DMS153 (cell line): ENCODE measurements at regions not wholly inside any gene's neighbourhood (a gene's known extent, or its start where the extent isn't known, plus 50 kb on each side); places are given as distances from the start of the nearest gene placed in this dataset.

Source experiments
- DNase-seq: peaks from one replicate; lab custom pipeline; 2025; lab: John Stamatoyannopoulos, UW

DNA sequence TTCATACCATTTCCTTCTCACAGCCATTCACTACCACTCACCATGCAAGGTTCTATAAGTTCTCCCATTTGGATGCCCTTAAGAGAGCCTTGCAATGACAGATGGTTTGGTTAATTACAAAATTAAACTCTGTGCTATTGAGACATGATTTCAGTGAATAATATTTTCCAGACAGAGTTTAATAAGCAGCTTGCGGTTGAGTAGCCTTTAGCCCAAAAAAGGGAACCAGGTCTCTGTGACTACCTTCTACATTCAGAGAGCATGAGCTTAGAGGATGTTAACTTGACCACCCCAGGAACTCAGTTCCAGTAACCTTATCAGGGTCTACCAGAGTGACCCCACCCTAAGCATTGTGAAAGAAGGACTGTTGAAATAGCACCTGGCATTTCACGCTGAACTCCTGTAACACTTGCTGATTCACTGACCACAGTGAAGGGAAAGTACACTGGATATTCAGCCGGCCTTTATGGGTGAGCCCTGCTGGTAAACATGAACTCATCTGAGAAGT is 1173.1 kb upstream of the ZEB2 start:
- DNase-seq, result no peak

DNA sequence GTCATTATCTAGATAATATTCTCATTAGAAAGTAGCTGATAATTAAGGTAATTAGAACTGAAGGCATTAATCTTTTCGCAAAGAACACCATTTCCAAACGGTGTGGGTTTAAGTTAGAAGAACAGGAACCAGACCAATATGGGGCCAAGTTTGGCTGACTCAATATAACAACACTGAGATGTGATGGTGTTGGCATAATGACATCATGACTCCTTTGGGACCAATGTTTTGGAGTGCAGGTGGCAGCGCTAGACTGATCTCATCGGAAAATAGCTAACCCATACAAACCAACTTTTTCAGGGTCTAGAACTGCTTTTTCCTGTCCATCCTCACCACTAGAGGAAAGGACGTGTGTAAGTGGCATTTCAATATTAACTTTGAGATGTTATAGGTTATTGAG is 1171.7 kb upstream of the ZEB2 start:
- no peak for DNase-seq

DNA sequence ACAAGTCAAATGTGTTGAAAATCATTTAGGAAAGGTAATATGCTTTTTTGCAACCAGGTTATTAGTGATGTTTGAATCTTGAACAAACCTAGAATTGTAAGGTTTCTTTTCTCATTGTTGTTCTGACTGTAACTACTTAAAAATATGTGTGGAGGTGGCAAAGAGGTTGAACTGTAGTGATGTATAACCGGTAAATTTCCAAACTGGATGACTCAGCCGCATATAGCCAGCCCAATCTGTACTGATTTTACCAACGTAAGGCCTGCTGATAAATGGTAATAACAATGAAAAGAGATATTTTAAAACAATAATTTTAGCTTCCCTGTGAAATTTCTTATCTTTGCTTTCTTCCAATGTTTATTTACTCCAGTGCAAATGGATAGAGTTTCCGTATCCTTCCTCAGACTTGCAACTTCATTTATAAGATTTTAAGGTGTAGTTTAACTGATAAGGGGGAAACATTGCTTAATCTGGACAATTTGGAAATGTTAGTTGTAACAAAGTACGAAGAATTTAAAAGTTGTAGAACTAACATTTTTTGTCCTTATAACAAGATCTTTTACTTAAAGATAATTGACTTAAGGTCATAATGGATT is 1170.4 kb upstream of the ZEB2 start:
- DNase-seq, result no peak

DNA sequence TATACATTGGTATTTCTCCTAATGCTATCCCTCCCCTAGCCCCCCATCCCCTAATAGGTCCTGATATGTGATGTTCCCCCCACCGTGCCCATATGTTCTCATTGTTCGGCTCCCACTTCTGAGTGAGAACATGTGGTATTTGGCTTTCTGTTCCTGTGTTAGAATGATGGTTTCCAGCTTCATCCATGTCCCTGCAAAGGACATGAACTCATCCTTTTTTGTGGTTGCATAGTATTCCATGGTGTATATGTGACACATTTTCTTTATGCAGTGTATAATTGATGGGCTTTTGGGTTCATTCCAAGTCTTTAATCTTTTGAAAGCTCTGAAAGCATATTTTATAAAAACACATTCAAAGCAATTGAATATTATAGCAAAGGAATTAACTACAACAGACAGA is 1169.4 kb upstream of the ZEB2 start:
- DNase-seq, result no peak

DNA sequence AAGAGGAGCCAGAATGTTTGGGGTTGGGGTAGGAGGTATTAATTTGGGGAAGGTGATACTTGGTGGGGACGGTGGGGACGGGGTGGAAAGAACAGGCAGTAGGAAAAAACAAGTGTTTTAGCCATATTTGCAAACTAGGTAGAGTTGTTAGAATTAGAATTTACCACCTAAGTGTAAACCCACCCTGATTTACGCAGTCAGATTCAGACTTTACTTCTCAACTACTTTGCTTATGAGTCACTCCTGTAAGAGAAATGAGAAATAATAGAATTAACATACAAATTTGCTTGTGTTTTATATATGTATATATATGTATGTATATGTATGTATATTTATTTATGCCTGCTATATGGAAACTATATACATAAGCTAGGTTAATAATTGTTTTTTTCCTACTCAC is 1168.2 kb upstream of the ZEB2 start:
- DNase-seq, result no peak

DNA sequence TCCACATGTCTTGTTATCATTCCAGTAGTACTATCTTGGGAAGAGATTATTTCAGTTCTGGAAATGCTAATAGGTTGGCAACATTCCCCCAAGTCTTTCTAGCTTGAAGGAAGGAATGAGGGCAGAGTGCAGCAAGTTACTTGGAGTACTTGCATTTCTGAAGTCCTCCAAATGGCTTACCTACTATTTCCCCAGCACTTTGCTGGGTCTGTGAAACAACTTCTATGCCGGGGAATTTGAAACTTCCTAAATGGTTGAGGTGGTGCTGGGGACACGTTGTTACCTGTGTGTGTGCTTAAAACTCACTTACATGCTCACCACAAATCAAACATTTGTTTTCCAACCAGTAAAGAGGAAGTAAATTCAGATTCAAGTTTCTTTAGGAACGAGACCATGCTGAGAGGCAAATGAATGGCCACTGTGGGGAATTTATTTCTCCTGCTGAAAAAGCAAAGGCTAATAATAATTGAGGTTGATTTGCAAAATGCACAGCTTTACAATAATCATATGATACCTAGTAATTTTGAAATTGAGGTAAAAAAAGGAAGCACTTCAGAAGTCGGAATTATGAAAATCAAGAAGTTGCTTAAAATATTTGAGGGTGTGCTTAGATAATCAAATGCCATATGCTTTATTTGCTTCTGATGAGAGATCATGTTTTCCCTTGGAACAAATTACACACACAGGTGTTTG is 1167.7 kb upstream of the ZEB2 start:
- DNase-seq, result no peak

DNA sequence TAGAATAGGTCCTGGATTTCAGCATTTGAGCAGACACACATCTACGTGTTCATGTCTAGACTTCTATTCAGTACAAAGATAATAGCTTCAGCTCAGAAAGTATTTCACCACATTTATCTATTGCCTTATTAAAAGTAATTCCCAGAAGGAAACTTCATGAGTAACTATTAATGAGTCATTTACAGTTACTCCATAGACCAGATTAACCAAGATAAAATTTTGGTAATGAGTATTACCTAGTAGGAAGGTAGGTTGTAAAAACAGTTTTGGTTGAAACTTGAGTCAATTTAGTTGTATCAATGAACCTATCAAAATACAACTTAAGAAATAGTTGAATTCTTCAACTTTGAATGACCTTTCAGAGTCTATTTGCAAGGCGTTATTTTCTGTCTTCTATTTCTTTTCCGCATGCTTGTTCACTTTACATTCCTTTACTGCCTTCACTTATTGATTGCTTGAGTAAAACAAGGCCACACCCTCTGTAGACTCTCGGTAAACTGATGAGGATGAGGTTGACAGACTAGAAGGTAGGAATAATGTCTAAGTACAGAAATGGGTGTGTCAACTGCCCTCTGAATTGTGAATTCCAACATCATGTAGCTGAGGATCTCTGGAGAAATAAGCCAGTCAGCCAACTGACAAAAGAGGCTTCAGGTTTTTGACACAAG is 1165.6 kb upstream of the ZEB2 start:
- DNase-seq, result no peak

DNA sequence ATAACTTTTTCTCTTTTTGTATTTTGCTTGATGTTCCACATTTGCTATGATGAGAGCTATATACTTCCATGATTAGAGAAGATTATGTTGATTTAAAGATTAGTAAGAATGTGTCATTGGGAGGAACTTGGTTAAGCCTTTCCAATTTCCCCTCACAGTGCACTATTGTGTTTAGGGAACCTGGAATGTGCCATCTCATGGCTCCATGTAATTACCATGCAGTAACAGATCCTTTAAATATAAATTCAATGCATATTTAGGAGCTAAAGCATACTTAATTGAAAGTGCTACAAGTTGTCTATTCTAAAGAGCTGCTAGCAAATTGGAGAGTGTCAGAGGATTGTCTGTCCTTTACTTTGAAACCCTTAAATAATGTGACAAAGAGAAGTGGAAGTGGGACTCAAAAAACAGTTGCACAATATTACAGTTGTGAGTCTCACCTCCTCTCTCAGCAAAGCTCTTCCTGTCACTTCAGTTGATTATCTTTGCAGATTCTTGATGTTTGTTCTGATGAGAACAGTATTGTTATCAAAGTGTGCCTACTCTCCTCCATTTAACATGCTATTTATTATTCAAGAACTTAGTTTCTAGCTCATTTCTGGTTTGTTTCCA is 1162.7 kb upstream of the ZEB2 start:
- DNase-seq, result no peak

DNA sequence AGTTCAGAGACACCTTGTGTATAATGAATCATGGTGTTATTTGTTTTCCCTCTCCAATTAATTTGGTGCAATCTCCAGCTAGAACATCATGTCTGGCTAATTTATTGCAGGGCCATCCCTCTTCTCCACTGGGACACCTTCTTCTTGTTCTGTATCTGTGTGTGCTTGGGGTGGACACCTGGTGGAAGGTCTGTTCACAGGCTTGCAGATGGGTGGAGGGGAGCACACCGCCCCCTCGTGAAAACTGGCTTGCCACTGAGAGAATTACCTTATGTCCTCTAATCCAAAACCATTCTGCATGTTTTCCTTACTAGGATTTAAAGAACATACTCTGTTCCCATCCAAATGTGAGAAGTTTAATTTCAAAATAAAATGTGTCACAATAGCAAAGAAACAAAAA is 1160.4 kb upstream of the ZEB2 start:
- no peak for DNase-seq

DNA sequence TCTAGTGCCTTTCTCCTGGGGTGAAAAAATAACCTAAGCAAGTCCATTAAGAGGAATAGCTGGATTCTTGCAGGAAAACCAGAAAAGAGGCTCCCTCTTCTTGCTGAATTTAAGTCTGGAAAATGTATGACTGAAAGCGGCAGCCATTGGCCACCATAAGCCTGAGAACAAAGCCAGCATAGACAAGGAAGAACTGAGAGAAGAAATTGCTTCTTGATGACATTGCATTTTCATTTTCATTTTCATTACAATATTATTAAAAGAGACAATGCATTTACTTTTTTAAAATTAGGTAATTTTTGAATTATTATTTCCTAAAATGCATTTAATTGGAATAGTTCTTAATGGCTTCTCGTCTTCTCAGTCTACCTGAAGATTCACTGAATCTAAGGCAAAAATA is 1157.5 kb upstream of the ZEB2 start:
- DNase-seq, result no peak

DNA sequence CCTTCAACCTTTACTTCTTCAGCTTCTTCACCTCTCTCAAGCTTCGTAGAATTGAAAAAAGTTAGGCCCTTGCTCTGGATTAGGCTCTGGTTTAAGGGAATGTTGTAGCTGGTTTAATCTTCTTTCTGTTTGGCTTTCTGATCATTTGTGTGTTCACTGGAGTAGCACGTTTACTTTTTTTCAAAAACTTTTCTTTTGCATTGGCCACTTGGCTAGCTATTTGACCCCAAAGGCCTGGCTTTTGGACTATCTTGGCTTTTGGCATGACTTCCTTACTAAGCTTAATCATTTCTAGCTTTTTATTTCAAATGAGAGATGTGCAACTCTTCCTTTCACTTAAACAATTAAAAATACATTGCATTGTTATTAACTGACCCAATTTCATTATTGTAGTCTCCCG is 1154.8 kb upstream of the ZEB2 start:
- DNase-seq, result no peak

DNA sequence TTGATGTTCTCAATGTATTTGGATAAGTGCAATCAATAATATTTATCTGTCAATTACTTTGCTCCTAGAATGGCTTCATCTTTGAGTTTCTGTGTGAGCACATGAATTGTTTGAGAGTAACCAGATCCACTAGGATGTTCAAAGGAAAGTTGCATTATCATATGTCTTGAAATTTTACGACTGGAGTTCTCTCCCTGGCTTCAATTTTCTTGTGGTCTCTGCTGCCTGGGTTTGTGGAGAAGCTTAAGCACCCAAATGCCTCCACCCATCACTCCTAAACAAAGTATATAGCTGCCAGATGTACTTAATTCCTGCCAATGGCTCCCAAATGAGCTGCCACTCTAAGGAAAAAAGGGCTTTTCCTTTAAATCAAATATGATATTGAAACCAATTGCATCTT is 1149.4 kb upstream of the ZEB2 start:
- no peak for DNase-seq

DNA sequence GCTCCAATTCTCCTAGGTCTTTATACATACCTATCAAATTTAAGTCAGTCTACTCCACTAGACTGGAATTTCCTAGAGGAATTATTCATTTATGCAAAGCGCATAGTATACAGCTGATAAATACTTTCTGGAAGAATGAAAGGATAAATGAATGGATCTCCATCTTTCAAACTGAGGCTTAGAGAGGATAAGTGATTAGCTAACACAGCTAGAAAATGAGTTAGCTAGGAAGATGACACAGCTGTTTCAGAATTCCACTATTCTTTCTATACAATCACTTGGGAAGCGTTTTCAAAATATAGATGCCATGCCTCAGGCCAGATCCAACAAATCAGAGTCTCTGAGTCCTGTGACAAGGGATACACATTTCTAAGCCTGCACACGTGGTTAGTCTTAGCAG is 1146.6 kb upstream of the ZEB2 start:
- DNase-seq, result no peak

DNA sequence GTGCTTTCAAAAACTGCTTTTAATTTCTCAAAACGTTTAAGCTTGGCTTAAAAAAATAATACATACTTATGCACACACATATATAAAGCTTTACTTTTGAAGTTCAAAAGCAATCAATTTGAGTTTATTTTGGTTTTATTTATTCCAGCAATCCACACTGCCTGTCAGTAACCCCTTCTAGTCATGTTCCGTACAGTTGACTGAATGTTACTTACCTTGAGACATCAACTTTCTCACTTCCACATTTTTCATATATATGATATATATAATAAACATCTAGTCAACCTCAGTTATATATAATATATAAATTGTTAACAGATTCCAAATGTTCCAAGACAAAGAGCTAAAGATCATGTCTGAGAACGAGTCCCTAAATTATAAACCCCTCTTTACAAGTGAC is 1137.3 kb upstream of the ZEB2 start:
- no peak for DNase-seq

DNA sequence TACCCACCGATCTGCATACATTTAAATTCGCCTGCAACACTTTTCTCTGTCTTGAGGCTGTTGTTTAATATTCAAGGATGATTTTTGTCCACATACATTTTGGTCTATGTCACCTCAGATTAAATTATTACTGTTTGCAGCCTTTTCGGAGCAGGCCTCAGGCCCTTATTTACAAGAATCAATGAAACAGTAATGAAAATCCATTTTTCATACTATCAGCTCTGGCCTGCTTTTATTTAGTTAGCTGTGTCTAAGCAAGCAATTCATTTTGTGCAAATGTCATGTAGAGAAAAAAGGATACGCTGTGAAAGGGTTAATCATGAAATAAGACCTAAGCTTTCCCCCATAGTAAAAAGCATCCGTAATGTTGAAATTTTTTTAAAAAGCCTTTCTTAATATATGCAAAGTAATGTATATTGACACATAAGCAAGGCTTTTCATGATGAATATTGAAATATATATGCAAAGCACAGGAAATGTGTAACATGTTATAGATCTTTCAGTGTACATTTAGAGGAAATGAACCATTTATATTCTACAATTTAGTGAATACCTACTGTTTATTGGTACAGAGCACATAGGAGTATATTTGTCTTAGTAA is 1135.3 kb upstream of the ZEB2 start:
- no peak for DNase-seq

DNA sequence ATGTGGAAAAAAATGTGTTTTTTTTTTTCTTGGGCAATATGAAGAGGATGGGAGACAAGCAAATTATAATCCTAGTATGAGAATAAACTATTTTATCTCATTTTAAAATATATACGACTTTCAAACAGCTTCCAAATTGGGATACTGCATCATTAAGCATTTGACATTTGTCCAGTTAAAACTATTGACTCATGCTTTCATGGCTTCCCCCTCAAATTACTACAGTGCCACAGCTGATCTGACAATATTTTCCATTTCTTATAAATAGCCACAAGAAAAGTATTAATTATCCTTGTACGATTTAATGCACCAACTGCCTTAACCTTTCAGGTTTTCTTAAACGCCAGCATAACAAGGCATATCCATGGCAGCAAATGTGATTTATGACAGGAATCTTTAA is 1134.8 kb upstream of the ZEB2 start:
- DNase-seq, result no peak

DNA sequence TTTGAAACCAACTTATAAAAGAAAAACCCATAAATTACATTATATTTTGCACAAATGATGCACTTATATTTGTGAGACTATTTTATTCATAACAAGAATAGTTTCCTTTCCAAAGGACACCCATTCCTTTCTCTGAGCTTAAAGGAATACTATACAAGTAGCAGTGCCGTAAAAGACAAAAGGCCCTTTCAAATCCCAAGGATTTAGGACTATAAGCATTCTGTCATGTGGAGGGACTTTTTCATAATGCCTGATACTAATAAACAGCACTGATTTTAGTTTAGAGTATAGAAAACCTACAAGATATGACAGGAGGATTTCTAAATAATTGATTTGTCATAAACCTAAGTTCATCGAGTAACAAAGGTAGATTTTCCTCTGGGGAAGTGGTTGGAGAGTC is 1134.2 kb upstream of the ZEB2 start:
- no peak for DNase-seq

DNA sequence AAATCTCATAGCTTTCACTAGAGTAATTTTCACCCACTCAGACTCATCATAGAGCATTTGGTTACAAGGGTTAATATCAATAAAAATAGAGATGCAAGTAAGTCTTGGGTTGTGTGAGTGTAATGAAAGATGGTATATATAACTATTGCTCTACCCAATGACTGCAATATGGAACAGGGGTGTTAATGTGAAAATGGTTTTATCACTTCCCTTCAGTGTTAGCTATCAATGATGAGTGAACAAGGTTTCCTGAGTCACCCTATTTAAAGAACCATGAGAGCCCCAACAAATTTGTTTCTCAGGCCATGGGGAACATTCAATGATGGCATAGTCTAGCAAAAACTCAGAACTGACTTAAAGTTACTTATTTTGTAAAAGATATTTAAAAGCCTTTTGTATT is 1133.6 kb upstream of the ZEB2 start:
- DNase-seq, result no peak

DNA sequence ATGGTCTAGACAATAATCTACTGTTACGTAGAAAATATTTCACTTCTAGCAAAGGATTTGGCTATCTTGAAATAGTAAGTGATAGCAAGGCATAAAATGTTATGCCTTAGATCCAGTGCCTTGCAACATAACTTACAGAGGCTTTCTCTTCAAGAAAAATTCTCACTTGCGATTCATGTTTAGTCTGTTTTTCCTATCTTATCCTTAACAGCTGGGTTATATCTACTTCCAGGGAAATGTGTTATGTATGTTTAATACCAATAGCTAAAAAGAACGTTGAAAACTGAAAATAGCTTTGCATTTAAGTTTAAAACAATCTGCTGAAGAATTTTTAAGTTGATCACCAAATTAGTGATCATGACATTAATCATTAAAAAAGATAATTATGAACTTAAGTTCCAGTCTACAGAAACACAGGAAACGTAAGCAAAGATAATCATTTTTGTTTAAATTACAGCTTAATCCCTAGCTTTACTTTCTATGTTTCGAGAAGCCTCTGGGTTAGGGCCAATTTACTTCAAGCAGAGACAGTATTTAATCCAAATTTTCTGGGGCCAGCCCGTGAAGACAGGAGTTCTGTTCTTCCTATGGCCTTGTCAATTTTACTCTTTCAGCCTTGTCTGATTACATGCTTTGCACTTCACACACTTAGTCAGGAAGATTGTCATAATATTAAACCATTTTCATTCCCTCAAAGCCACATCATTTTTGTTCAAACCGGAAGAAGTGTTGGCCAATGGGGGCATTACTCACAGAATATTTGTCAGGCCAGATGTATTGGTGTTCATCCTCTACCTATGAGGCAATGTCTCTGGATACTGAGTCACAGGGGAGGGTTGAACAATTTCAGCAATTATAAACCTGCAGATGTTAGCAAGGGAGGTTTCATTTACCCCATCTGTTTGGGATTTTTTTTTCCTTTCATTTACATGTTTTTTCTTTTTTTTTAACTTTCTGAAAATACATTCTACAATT is 1132.9 kb upstream of the ZEB2 start:
- no peak for DNase-seq

DNA sequence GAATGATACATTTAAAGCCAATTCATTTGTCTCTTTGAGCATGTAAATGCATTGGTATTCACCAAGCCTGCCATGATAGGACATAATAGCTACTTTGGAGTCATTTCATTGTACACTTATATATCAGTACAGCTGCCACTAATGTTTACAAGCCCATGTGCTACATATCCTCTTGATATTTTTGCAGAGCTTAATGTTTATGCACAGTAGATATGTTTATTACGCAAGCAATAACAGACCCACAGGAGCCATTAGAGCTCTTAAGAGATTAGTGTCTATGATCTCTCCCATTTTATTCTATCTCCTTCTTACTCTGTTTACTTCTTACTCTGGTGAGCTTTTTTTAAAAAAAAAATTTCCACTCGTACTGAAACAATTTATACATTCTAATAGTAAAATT is 1132.1 kb upstream of the ZEB2 start:
- no peak for DNase-seq

DNA sequence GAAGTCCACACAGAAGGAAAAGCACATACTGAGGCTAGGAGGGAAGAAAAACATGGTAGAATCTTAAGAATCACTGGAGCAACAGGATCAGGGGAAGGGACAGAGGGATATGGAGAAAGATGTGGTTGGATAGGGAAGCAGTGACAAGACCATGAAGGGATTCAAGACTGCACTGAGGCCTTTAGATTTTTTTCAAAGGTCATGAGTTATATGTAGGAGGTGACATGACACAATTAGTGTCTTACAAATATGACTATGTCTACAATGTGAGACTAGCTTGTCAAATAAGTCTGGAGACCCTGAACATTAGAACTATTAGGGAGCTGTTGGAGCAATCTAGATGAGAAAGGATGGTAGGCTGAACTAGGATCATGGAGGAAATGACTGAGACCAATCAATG is 1130.3 kb upstream of the ZEB2 start:
- DNase-seq, result no peak

DNA sequence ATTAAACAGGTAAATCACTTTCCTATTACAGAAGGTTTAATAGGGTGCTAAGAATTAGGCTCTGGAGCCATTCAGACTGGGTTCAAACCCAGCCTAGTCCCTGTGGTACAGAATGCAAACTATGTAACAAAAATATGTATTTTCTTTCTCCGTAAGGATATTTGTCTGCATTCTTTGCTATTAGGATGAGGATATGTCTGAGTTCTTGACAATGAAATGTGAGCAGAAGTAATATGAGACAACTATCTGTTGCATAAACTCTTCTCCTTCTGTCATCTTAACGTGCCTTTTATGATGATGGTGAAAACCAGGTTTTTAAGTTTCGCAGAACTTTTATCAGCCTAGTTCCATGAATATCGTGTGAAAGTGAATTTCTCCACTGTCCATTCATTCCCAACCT is 1129.1 kb upstream of the ZEB2 start:
- no peak for DNase-seq
